Cardiac fibroblast (primary cell): ENCODE measurements at regions not wholly inside any gene's neighbourhood (a gene's known extent, or its start where the extent isn't known, plus 50 kb on each side); places are given as distances from the start of the nearest gene placed in this dataset.

ENCODE experiments used
- DNase-seq, 2 donors: peaks; one replicate each; pipeline versions ENCODE4 v3.0.0 to v3.0.0-alpha.2; 2010; ENCODE audit warnings: low read depth in 2 of 2
- H3K4me3 ChIP-seq, 2 donors: replicated peaks in 1 of 2; 1 replicate in 1 of 2; 2 replicates in 1 of 2; pipeline ENCODE4 v1.5.1; 2011; ENCODE audit warnings: low read depth in 2 of 2, low read length in 2 of 2, mild to moderate bottlenecking in 2 of 2, moderate library complexity in 1 of 2
- TF ChIP-seq, protein P1 (sequence below): IDR thresholded peaks from one replicate; pipeline ENCODE4 v1.5.1; 2011; ENCODE audit warnings: low read depth, mild to moderate bottlenecking, low read length, inconsistent platforms

- no peak for DNase-seq
- TF ChIP-seq, protein P1, sequence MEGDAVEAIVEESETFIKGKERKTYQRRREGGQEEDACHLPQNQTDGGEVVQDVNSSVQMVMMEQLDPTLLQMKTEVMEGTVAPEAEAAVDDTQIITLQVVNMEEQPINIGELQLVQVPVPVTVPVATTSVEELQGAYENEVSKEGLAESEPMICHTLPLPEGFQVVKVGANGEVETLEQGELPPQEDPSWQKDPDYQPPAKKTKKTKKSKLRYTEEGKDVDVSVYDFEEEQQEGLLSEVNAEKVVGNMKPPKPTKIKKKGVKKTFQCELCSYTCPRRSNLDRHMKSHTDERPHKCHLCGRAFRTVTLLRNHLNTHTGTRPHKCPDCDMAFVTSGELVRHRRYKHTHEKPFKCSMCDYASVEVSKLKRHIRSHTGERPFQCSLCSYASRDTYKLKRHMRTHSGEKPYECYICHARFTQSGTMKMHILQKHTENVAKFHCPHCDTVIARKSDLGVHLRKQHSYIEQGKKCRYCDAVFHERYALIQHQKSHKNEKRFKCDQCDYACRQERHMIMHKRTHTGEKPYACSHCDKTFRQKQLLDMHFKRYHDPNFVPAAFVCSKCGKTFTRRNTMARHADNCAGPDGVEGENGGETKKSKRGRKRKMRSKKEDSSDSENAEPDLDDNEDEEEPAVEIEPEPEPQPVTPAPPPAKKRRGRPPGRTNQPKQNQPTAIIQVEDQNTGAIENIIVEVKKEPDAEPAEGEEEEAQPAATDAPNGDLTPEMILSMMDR: no peak
- no peak overlapping the region for H3K4me3 ChIP-seq
Observed at GRCh38 chr4:18957716-18958115, 936.2 kb upstream of the LCORL start.

DNA sequence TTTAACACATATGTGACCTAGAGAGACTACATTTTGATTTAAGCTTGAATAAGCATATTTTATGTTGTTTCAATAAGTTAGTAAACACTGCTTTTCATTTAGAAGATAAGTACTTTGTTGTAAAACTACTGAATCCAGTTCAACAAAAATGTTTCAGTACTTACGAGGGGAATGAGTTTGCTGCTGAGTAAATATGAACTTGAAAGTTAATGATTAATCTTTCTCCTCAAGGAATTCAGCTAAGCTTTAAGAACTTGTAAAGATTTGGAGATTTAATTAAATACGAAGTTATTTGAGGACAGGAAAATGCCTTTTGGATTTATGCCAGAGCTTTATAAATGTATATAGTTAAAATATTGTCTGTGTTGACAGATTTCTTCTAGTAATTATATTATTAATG lies 933.0 kb upstream of the LCORL start:
- DNase-seq: no peak
- TF ChIP-seq, protein P1: no peak
- no peak overlapping the region for H3K4me3 ChIP-seq

GRCh38 chr4:18953613-18954012 lies 932.1 kb upstream of the LCORL start:
- TF ChIP-seq, protein P1: no peak
- no peak overlapping the region for H3K4me3 ChIP-seq
- no peak for DNase-seq

GRCh38 chr4:18945464-18945863 lies 923.9 kb upstream of the LCORL start:
- no peak for DNase-seq
- TF ChIP-seq, protein P1: no peak
- no peak overlapping the region for H3K4me3 ChIP-seq

- no peak for DNase-seq
- TF ChIP-seq, protein P1: no peak
- H3K4me3 ChIP-seq: no peak overlapping the region
Observed at GRCh38 chr4:18942874-18943273, 921.3 kb upstream of the LCORL start.

GRCh38 chr4:18938343-18939099 lies 917.0 kb upstream of the LCORL start:
- DNase-seq: no peak
- H3K4me3 ChIP-seq: no peak overlapping the region
- TF ChIP-seq, protein P1: no peak

DNA sequence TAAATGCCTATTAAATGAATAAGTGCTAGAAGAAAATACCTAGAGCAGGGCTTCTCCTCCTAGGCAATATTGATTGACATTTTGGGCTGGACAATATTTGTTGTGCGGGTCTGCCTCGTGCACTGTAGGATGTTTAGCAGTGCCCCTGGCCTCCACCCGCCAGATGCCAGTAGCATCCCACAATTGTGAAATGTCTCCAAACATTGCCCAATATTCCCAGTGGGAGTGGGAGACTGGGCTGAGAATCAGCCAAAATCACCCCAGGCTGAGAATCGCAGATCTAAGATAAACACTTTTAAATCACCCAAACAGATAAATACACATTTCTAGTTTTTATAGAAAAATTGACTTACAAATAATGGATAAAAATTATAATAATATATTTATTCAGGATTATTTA lies 916.2 kb upstream of the LCORL start:
- no peak overlapping the region for H3K4me3 ChIP-seq
- DNase-seq: no peak
- TF ChIP-seq, protein P1: no peak
